Fibroblast of peridontal ligament (primary cell): ENCODE measurements at regions not wholly inside any gene's neighbourhood (a gene's known extent, or its start where the extent isn't known, plus 50 kb on each side); places are given as distances from the start of the nearest gene placed in this dataset.
A peak's percentile ranks its signal among the peaks of the same experiment; 100 is the strongest.

ENCODE experiments used
- DNase-seq: peaks from one replicate; pipeline ENCODE4 v3.0.0-alpha.2; 2010; ENCODE audit errors: extremely low read depth

DNA sequence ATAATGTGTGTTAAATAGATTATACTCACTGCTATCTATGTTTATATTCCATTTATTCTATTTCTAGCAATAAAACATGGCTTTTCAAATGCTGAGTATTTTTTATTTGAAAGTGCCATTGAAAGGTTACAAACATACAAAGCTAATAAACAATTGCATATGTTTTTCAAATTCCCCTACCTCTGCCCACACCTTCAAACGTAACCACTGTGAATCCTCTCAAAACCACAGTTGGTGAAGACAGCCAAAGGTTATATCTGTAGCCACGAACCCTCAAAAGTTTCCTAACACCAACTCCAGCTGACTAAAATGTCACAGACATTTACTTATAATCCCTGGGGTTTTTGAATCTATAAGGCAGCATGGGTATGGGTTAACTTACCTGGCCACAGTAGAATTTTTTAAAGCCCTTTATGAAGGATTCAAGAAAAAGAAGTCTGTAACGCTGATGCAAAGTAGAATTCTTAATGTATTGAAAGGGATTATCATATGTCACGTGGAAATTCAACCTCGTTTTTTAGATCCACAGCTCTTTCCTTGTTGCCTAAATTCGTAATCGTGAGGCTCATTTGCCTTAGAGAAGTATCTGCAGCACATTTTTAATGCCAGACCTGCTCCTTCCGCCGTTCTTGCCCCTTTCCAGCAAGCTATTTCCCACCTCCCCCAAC lies 122.5 kb upstream of the ZC3H12C start:
- DNase-seq = no peak

DNA sequence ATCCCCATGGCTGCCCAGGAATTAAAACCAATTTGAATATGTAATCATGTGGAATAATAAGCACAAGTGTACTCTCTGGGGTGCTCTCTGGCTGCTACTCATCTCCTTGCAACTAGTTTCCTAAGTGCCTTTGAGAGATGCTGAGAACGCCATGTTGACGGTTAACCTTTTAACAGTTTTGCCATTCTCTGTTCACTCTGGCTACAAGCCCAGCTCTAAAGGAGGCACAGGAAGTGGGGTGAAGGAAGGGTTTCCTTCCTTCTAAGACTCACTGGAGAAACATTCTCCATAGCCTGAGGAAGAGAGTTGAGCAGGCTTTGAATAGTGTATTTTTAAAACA lies 122.0 kb upstream of the ZC3H12C start:
- DNase-seq = peak; percentile 39

DNA sequence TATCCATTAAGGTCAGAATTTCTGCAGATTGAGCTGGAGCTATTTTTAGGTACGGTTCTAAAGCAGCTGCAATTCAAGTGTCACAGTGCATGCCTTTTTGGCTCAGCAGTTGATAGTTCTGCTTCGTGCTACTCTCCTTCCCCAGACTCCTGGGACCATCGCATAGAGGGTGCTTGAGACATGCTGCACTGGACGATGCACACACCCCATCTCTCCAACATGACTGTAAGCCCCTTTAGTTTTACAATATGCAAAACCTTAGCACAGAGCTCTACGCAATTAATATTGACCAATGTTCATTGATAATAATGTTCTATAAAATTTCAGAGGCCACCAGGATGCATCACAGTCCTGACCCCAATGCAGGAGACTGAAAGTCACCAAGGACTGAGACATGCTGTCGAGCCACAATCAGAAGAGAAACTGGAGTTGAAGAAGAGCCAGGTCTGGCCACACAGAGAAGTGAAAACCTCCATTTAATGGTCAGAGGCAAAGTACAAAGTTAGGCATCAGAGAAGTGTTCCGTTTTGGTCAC lies 120.9 kb upstream of the ZC3H12C start:
- DNase-seq = peak; percentile 23

DNA sequence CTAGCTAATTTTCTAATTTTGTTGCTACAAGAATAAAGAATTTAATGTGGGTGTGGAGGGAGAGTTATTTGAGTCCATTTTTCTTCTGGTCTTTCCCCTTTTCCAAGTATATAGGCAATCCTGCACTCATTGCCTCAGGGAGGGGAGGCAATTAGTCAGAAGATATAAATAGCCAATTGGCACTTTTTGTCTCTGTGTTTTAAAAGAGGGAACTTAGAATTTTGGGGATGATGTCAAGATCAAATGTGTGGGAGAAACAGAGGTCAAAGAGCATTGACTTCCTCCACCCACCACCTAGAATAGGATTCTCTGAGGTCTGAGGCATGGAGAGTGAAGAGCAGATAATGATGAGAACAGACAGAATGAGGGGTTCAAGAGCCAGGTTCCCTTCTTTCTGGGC lies 120.3 kb upstream of the ZC3H12C start:
- no peak for DNase-seq

DNA sequence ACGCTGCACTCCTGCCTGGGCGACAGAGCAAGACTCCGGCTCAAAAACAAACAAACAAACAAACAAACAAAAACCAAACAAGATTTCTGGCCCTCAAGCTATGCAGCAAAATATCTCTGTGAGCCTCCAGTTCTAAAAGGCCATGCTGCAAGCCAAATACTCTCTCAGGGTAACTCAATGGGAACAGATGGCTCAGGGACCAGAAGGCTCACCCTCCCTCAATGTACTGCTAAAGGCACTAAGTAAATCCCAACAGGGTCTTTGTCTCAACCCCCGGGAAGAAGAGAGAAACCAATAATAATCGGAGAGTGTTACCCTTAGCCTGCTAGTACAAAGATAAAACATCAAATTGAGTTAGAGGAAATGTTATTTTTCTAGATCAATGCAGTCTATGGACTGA lies 119.7 kb upstream of the ZC3H12C start:
- DNase-seq = no peak

DNA sequence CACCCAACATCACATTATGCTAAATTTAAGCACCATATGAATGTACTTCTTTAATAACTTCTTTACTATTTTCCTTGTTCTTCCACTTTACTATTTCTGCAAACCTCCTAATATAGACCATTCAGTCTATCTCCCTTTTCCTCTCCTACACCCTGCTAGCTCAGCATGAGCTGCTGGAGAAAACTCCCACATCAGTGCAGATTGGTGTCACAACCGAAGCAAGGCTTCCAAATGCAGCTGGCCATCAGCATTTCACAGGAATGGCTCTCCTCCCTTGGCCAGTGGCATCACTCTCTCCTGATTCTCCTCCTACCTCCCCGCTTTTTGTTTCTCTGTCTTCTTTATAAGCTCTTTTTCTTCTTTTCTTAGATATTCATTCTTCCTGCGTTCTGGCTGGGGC lies 118.7 kb upstream of the ZC3H12C start:
- no peak for DNase-seq

DNA sequence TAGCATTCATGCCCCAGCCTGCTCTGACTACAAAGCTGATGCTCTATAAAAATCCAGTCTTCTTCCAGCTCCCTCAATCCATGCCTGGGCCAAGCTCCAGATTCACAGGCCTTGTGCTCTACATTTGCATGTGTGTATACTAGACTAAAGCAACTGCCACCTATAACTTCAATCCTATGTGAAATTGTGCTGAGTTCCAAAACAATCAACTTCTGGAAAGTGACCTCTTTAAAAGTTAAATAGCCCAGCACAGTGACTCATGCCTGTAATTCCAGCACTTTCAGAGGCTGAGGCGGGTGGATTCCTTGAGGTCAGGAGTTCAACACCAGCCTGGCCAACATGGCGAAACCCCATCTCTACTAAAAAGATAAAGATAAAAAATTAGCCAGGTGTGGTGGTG lies 114.3 kb upstream of the ZC3H12C start:
- peak; percentile 41 for DNase-seq

DNA sequence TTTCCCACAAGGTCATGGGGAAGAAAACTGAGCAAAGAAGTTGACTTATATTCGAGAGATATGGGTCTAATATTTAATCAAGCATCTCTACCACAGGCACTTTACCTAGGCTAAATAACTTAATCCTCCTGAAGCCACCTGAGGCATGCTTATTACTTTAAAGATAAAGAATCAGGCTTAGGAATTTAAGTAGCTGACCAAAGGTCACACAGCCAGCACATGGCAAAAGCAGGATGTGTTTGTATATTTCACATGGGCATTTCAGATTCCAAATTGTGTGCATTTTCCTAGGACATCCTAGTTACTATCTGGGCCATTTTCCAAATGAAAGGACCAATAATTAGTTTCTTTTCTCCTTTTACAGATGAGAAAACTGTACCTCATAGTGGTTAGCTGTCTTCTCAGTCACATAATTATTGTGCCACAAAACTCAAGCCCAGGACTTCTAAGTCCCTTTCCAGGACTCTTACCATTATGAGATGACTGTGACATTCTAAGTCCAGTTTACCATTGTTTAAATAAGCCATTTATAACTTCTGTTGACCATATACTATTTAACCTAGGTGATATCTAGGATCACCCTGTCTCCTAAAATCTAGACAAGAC lies 112.1 kb upstream of the ZC3H12C start:
- no peak for DNase-seq

DNA sequence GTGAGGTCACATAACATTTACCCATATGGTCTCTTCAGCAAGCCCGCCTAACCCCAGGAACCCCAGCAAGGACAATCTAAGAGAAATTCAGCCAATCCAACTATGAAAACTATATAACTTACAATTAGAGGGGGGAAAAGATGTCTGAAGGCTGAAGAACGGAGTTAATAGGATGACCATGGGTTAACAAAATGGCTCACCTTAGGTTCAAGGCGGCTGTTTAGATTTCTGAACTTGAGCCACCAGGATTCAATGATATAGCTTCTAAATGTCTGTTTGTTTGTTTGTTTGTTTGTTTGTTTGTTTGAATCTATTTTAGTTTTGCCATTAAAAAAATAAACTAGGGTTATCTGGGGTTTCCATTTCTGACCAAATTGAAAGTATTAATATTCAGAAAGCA lies 109.8 kb upstream of the ZC3H12C start:
- DNase-seq = no peak

DNA sequence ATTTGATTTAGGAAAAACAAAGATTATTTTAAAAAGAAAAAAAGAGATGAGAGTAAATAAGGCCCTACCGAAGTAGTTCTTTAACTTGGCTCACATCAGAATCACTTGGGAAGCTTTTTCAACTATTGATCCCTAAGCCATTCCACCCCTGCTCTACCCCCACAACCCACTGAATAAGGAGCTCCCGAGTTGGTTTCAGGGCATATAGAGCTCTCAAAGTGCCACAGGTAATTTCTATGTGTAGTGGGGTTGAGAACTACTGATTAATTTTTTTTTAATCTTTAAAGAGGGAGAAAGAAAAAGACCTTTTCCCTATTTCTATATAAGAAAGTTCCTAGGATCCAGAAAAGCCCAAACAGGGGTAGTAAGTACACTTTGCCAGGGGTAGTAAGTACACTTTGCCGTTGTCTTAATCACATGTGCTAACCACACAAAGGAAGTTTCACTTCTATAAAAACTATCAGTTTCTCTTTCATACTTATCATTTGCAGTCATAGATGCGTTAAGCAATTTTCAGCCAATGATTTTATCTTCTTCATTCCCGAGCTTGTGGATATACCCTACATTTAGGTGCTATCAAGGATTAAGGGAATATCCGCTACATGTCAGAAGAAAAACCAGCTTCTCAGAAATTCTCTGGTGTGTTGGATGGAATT lies 108.4 kb upstream of the ZC3H12C start:
- peak; percentile 25 for DNase-seq

DNA sequence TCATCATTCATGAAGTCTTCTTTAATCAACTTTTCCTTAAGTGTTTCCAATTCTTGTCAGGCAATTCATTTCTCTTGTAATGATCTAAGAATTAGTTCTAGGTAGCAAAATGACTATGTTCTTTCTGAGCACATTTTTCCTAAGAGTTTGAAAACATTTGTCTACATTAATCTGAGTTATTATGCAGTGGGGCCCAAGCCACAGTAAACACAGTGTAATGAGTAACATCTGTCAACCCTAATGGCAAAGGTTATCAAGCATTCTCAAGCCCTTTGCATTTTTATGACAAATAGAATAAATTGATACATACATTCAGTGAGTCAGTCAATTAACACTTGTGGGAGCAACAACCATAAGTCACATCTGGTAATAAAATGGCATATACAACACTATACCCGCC lies 106.7 kb upstream of the ZC3H12C start:
- DNase-seq = peak; percentile 13

DNA sequence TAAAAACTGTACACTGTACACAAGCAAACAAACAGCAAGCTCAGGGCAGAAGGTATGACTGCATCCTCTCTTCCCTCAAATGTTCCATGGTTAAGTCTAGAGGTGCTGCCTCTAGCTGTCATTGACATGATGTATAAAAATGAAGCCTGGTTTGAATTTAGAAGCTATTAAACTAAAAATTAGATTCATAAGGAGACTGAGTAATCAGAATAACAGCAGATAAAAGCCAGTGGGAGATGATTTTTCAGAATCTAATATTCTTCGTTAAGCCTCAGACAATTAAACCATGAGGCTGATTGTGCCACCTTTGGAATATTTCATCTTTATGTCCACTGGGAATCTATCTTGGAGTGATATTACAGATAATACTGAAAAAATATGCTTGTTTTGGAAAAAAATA lies 101.4 kb upstream of the ZC3H12C start:
- DNase-seq = no peak

DNA sequence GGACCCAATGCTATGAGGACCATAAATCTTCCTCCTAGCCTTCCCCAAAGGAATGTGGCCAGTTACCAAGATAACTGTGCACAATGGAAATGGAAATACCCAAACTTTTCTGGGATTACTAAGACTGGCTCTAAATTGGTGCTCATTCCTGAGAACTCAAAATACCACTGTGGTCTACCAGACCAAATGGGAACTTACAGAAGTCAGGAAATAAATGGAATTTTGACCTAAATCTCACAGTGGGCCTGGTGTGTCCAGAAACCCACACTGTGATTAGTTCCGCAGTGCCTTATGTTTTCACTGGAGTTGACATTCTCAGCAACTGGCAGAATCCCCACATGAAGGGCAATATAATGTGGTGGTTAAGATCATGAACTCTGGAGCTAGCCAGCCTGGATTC lies 99.4 kb upstream of the ZC3H12C start:
- DNase-seq = peak; percentile 83

DNA sequence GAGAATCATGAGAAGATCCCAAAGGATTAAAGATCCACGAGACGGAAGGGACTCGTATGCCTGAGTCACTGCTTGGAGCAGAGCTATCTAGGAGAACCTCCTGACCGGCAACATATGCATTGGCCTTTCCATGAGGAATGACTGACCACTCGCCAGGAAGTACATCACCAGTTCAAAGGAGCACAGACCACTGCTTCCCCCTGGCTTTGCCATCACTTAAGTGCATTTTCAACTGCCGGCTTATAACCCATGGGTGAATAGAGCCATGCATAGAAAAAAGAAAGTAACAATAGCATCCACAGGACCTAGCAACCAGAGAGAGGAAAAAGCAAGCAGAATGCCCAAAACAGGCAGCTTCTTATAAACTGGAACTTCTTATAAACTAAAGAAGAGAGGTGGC lies 98.3 kb upstream of the ZC3H12C start:
- no peak for DNase-seq

DNA sequence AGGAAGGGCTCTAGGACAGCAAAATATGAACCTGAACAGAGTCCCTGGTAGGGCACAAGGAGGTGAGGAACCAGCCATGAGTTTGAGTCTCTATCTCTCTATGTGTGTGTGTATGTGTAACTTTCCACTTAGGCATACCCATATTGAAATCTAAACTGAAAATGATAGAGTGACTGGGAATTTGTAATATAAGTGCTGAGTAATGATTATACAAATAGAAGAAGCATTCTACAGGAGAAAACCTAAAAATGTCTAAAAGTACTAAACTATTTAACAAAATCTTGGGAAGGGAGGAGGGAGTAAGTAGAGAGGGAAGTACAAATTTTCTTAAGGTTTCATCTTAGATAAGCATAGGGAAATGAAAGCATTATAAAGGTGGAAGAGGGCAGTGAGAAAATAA lies 97.1 kb upstream of the ZC3H12C start:
- DNase-seq = no peak

DNA sequence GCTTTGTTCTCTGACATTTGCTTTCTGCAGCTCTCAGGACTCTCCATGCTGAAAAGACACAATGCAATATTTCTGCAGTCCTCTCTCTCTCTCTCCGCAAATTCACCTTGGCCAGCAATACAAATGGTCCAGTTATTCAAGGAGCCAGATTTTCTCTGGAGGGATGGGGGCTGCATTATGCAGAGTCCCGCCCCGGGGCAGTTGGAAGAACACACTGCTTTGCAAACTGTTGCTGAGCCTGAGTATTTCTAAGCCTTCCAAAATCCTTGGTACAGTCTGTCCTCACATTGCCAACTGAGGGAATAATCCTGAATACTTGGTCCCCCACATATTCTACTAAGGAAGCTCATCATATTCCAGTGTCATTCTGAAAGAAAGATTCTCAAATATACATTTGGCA lies 94.3 kb upstream of the ZC3H12C start:
- no peak for DNase-seq

DNA sequence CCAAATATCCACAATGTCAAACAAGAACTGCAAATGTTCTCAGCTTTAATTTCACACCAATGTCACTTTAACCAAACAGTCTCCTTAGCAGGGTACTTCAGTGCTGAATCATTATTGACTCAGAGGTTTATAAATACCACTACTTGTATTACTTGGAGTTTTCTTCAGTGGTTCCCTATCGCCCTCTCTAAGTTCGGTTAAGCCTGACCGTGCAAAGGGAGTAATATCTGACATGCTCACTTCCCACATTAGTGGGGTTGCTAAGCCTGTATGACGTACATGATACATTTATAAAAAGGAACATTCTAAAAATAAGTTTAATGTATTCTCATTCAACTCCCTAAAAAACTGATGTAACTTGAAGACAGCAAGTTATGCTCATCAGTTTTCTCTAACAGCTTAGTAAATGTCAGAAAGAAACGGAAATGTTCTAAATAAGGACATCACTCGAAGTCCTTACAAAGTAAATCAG lies 93.1 kb upstream of the ZC3H12C start:
- peak; percentile 95 for DNase-seq

DNA sequence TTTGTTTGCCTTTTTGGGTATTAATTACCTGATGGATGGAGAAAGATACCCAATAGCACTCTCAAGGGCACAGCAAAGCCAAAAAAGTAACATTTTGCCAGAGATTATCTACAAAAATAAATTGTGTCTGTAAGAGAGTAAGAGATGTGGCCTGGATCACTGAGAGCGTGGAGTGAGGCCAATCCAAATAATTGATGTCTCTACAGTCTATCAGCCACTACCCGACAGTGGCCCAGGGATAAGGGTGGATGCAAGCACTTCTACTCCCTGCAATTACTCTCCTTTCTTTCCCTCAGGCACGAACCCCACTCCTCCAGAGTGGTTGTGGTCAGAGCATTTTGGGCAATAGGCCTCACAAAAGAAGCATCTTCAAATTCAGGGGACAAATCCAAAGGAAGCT lies 92.3 kb upstream of the ZC3H12C start:
- peak; percentile 31 for DNase-seq

DNA sequence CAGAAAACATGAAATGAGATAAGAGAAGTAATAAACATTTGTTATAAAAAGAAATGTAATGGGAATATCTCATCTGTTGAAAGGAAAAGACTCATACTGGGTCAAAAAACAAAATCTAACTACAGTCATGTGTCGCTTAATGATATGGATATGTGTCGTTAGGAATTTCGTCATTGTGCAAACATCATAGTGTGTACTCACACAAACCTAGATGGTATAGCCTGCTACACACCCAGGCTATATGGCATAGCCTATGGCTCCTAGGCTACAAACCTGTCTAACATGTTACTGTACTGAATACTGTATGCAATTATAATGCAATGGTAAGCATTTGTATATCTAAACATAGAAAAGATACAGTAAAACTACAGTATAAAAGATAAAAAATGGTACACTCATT lies 89.8 kb upstream of the ZC3H12C start:
- no peak for DNase-seq

DNA sequence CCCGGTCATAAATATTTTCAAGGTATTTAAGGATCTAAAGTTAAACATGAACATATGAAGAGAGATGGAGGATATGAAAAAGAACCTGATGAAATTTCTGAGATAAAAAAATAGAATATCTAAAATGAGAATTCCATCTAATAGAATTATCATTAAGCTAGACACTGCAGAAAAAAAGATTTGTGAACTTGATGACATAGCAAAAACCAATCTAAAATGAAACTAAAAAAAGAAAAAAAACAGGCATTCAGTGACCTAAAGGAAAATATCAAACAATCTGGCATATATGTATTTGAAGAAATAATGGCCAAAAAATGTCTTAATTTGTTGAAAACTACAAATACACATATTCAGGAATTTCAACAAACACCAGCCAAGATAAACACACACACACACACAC lies 81.6 kb upstream of the ZC3H12C start:
- no peak for DNase-seq

DNA sequence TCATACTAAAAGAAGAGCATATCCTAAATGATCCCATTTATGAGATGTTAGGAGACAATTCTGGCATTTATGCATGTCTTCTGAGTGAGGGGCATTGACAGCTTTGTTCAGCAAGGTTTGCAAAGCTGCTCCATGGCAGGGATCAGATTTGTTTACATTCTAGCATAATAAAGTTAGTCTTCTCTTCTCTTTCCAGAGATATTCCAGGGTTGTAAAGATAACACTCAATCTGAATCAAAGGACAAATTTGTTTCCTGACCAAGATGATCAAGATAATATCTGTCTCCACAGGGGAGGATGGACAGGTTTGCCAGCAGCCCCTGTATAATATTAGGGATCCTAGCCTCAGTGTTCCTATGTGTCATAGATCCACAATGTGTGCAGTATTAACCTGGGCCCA lies 77.5 kb upstream of the ZC3H12C start:
- DNase-seq = no peak

DNA sequence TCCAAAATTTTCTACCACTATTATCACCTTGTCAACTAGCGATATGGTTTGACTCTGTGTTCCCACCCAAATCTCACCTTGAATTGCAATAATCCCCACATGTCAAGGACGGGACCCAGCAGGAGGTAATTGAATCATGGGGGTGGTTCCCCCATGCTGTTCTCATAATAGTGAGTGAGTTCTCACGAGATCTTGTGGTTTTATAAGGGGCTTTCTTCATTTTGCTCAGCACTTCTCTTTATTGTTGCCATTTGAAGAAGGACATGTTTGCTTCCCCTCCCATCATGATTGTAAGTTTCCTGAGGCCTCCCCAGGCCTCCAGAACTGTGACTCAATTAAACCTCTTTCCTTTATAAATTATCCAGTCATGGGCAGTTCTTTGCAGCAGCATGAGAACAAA lies 73.5 kb upstream of the ZC3H12C start:
- no peak for DNase-seq

DNA sequence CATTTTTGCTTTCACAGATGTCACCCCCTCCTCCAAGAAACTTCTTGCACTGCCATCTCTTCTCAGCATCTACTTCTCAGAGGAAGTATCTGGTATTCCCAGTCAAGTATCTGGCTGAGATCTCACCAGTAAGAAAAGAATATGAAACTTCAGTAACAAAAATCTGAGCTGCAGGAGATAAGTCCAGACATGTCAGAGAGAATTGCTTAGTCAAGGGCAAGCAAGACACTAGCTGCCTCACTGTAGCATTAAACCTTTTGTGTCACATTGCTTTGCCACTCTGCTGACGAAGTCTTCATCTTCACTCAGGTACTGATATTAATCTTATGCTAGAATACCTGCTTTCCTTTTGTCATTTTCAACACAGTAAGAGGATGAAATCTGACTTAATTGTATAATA lies 70.6 kb upstream of the ZC3H12C start:
- peak; percentile 45 for DNase-seq
